GM12872 (cell line): ENCODE measurements at regions not wholly inside any gene's neighbourhood (a gene's known extent, or its start where the extent isn't known, plus 50 kb on each side); places are given as distances from the start of the nearest gene placed in this dataset.

Source experiments
- CTCF ChIP-seq: IDR thresholded peaks from 3 replicates; pipeline ENCODE4 v1.5.1; 2011; ENCODE audit warnings: low read depth, mild to moderate bottlenecking, low read length, moderate library complexity; ENCODE audit not compliant: insufficient read depth

DNA sequence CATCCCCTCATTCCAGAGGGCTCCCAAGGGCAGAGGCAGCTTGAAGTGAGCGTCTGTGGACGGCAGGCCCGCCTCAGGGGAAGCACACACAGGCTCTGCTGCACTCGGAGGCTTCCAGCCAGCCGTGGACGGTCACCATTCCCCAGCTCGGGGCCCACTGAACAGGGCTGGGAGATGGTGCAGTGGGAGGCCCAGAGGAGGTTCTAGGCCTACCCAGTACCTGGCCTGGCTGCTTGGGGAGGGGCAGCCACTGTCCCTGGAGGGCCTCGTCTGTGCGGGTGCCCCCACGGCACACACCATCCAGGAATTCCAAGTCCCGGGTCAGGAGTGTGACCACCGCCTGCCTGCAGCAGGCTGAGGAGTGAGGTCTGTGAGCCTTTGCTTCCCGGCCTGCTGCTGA lies 80.4 kb downstream of the SIK1 start:
- TF ChIP-seq CTCF, result no peak

GRCh38 chr21:43345746-43346409 lies 81.1 kb downstream of the SIK1 start:
- no peak for TF ChIP-seq CTCF

DNA sequence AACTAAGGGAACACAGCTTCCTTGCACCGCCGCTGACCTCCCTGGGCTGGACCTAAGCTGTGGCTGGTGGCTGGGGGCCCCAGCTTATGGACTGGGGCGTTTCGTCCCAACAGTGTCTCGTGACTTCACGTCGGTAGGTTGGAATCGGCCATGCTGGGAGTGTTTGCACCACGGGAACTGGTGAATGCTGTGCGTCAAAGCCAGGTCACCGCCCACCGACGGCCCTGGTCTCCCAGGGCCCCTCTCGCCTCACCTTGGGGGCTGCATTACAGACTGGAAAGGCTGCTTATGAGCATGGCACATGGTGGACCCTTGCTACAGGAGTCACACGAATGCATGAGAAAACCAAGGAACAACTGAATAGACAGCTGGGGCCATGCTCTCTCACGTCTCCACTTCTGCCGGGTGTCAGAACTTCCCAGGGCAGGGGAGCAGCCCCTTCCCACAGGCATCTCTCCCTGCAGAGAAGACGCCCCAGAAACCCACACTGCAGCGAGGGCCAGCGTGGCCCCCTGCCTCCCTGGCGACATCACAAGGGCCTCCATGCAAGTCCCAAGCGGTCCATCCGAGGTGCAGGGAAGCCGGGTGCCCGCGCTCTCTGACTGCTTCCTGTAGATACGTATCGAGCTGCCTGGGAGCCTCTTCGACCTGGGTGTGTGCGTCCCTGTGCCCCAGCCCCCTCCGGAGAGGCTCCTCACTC lies 81.7 kb downstream of the SIK1 start:
- TF ChIP-seq CTCF, result no peak

DNA sequence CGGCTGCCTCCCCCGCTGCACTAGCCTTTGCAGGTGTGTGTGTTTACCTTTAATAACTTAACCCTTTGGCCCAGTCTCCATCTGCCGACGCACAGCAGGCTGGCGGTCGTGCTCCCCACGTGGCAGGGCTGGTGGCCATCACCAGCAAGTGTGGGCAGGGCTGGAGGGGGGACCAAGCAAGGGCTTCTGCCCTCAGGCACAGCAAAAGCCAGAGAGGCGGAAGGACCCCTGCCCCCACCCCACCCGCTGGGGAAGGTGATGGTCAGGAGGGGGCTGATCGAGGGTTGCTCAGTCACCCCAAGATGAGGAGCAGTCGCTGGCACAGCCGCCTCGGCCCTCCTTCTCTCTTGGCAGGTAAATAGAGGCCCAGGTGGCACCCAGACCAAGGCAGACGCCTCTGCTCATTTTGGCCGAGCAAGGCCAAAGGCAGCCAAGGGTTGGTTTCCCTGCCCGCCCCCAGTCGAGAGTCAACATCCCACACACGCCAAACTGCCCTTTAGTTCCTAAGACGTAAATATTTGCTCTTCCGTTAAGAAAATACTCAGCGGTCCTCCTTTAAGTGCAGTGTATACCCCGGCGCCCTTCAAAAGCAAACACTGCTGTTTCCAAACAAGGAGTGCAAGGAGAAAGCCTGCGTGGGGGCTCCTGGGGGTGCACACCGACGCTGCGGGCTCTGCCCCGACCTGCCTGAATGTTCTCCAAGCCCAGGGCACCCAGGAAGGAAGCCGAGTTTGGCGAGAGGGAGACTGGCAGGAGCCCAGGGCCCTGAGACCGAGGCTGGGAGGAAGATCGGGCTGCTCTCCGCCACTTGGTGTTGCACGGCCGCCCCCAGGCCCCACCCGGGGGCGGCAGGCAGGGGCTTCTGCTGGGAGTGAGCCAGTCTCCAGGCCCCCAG lies 82.7 kb downstream of the SIK1 start:
- no peak for TF ChIP-seq CTCF

DNA sequence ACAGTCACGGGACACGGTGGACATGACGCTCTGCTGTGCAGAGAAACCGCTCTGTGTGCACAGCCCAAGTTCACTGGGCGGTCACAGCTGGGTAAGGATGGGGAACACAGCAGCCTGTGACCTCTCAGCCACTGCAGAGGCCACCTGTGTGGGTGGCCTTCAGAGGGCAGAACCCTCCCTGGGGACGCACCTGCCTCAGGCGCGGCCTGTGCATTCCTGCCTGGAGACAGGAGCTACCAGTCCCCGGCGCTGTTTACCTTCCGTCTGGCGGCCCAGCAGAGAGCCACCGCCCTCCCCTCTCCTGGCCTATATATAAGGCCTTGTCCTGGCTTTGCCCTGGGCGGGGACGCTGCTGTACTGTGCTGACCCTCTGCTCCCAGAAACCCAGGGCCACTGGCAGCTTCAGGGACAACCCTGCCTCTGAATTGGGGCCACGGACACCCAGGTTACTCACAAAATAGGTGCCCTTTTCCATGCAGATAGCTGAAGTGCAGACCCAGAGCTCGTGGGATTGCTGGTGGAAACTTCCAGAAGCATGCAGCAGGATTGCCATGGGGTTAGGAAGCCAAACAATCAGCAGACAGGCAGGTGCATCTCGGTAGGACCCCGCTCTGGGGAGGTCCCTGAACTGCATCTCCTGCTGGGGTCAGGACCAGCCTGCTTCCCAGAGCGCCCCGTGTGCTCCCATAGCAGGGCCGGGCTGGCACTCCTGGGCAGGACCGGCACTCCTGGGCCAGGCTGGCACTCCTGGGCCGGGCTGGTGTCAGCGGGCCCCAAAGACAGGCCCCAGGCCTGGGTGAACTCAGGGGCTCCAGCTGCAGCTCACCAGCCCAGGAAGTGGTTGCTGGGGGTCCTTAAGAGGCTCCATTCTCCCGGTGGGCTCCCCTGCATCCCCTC lies 83.6 kb downstream of the SIK1 start:
- TF ChIP-seq CTCF, result no peak

- TF ChIP-seq CTCF, result no peak
Measured at GRCh38 chr21:43342301-43342881, 84.5 kb downstream of the SIK1 start.
